ENCODE measurements at regions not wholly inside any gene's neighbourhood (a gene's known extent, or its start where the extent isn't known, plus 50 kb on each side); places are given as distances from the start of the nearest gene placed in this dataset.
"Not testable (repeated sequence)": the region's sequence is repeated elsewhere in the genome, so short reads cannot be mapped to it uniquely, and the experiment has no call there.

- not testable (repeated sequence) for H4K8ac ChIP-seq (ENCODE audit: low read length); DNase-seq; H2BK15ac ChIP-seq (ENCODE audit: low read depth, poor library complexity, severe bottlenecking); H3K4me3 ChIP-seq (ENCODE audit: insufficient read depth in 1 of 2, low read depth in 1 of 2, low read length in 2 of 2); H3K4me2 ChIP-seq (ENCODE audit: low read length, poor library complexity, severe bottlenecking); H3K18ac ChIP-seq (ENCODE audit: low read depth in 1 of 2, low read length in 2 of 2); H3K23ac ChIP-seq (ENCODE audit: low read length in 2 of 2); H4K91ac ChIP-seq (ENCODE audit: low read length); H2AK5ac ChIP-seq (ENCODE audit: low read length, severe bottlenecking); H2BK120ac ChIP-seq (ENCODE audit: low read depth, low read length); H3K27me3 ChIP-seq (ENCODE audit: control insufficient read depth in 1 of 2, insufficient read depth in 1 of 2, low read length in 2 of 2); H3K9ac ChIP-seq (ENCODE audit: low read length); H3K9me3 ChIP-seq (ENCODE audit: control insufficient read depth, low read length); H3K4me1 ChIP-seq (ENCODE audit: control insufficient read depth, insufficient read depth, low read depth, low read length); H2BK5ac ChIP-seq (ENCODE audit: low read depth, low read length, poor library complexity, severe bottlenecking); H2AFZ ChIP-seq (ENCODE audit: low read depth, low read length); H3K36me3 ChIP-seq (ENCODE audit: control insufficient read depth in 1 of 2, insufficient read depth in 2 of 2, low read depth in 1 of 2, low read length in 2 of 2); H3K27ac ChIP-seq (ENCODE audit: low read length, poor library complexity, severe bottlenecking); H3K14ac ChIP-seq (ENCODE audit: low read length in 2 of 2); H3K4ac ChIP-seq (ENCODE audit: low read depth in 1 of 2, low read length in 2 of 2); H3K79me1 ChIP-seq (replicated peaks; ENCODE audit: low read length, poor library complexity, severe bottlenecking); H2BK12ac ChIP-seq (ENCODE audit: low read length in 2 of 2)
- WGBS, result 68% methylated on average over 4 of the region's 6 CpGs
Measured at GRCh38 chr21:31819692-31820091, 53.1 kb upstream of the HUNK start.

- H3K4me1 ChIP-seq (ENCODE audit: control insufficient read depth, insufficient read depth, low read depth, low read length); H3K79me1 ChIP-seq (replicated peaks; ENCODE audit: low read length, poor library complexity, severe bottlenecking); H2BK12ac ChIP-seq (ENCODE audit: low read length in 2 of 2); H3K27ac ChIP-seq (ENCODE audit: low read length, poor library complexity, severe bottlenecking); H3K4me3 ChIP-seq (ENCODE audit: insufficient read depth in 1 of 2, low read depth in 1 of 2, low read length in 2 of 2); H3K4me2 ChIP-seq (ENCODE audit: low read length, poor library complexity, severe bottlenecking); H2AK5ac ChIP-seq (ENCODE audit: low read length, severe bottlenecking); H3K9me3 ChIP-seq (ENCODE audit: control insufficient read depth, low read length); H2AFZ ChIP-seq (ENCODE audit: low read depth, low read length); H2BK120ac ChIP-seq (ENCODE audit: low read depth, low read length); DNase-seq; H2BK15ac ChIP-seq (ENCODE audit: low read depth, poor library complexity, severe bottlenecking); H3K23ac ChIP-seq (ENCODE audit: low read length in 2 of 2); H3K36me3 ChIP-seq (ENCODE audit: control insufficient read depth in 1 of 2, insufficient read depth in 2 of 2, low read depth in 1 of 2, low read length in 2 of 2); H3K27me3 ChIP-seq (ENCODE audit: control insufficient read depth in 1 of 2, insufficient read depth in 1 of 2, low read length in 2 of 2); H3K14ac ChIP-seq (ENCODE audit: low read length in 2 of 2); H4K8ac ChIP-seq (ENCODE audit: low read length); H4K91ac ChIP-seq (ENCODE audit: low read length); H3K4ac ChIP-seq (ENCODE audit: low read depth in 1 of 2, low read length in 2 of 2); H3K18ac ChIP-seq (ENCODE audit: low read depth in 1 of 2, low read length in 2 of 2); H3K9ac ChIP-seq (ENCODE audit: low read length); H2BK5ac ChIP-seq (ENCODE audit: low read depth, low read length, poor library complexity, severe bottlenecking): not testable (repeated sequence)
- 100% methylated on average over 1 of the region's 3 CpGs for WGBS
Measured at GRCh38 chr21:31814356-31814755, 58.5 kb upstream of the HUNK start.

GRCh38 chr21:31813862-31814261 is 59.0 kb upstream of the HUNK start:
- no peak overlapping the region for H4K8ac ChIP-seq (ENCODE audit: low read length)
- no peak overlapping the region for H3K18ac ChIP-seq (ENCODE audit: low read depth in 1 of 2, low read length in 2 of 2)
- no peak overlapping the region for H3K4me2 ChIP-seq (ENCODE audit: low read length, poor library complexity, severe bottlenecking)
- no peak overlapping the region for H3K27ac ChIP-seq (ENCODE audit: low read length, poor library complexity, severe bottlenecking)
- H3K36me3 ChIP-seq (ENCODE audit: control insufficient read depth in 1 of 2, insufficient read depth in 2 of 2, low read depth in 1 of 2, low read length in 2 of 2), result no peaks in the 10 kb centered on the region
- DNase-seq, result no peak
- no peak overlapping the region for H4K91ac ChIP-seq (ENCODE audit: low read length)
- H3K4me3 ChIP-seq (ENCODE audit: insufficient read depth in 1 of 2, low read depth in 1 of 2, low read length in 2 of 2), result no peak overlapping the region
- H3K4ac ChIP-seq (ENCODE audit: low read depth in 1 of 2, low read length in 2 of 2), result no peak overlapping the region
- no peaks in the 10 kb centered on the region for H3K79me1 ChIP-seq (replicated peaks; ENCODE audit: low read length, poor library complexity, severe bottlenecking)
- H2BK5ac ChIP-seq (ENCODE audit: low read depth, low read length, poor library complexity, severe bottlenecking), result no peak overlapping the region
- H3K9me3 ChIP-seq (ENCODE audit: control insufficient read depth, low read length), result no peaks in the 10 kb centered on the region
- no peak overlapping the region for H2BK12ac ChIP-seq (ENCODE audit: low read length in 2 of 2)
- no peak overlapping the region for H3K23ac ChIP-seq (ENCODE audit: low read length in 2 of 2)
- no peak overlapping the region for H2AK5ac ChIP-seq (ENCODE audit: low read length, severe bottlenecking)
- no peak overlapping the region for H2BK120ac ChIP-seq (ENCODE audit: low read depth, low read length)
- no peak overlapping the region for H3K14ac ChIP-seq (ENCODE audit: low read length in 2 of 2)
- WGBS, result 100% methylated on average over 1 of the region's 1 CpG
- no peaks in the 10 kb centered on the region for H3K4me1 ChIP-seq (ENCODE audit: control insufficient read depth, insufficient read depth, low read depth, low read length)
- H2AFZ ChIP-seq (ENCODE audit: low read depth, low read length), result no peak overlapping the region
- no peaks in the 10 kb centered on the region for H3K27me3 ChIP-seq (ENCODE audit: control insufficient read depth in 1 of 2, insufficient read depth in 1 of 2, low read length in 2 of 2)
- H2BK15ac ChIP-seq (ENCODE audit: low read depth, poor library complexity, severe bottlenecking), result no peak overlapping the region
- H3K9ac ChIP-seq (ENCODE audit: low read length), result no peak overlapping the region

- Histone ChIP-seq H3K4ac (ENCODE audit: low read depth in 1 of 2, low read length in 2 of 2) (no peak overlapping the region), H3K4me1 (ENCODE audit: control insufficient read depth, insufficient read depth, low read depth, low read length) (no peaks in the 10 kb centered on the region)
Measured at GRCh38 chr21:31804008-31804394, 68.8 kb upstream of the HUNK start.

More at GRCh38 chr21:31804008-31804394, 68.8 kb upstream of the HUNK start:
- Histone ChIP-seq H3K36me3 (ENCODE audit: control insufficient read depth in 1 of 2, insufficient read depth in 2 of 2, low read depth in 1 of 2, low read length in 2 of 2) (no peaks in the 10 kb centered on the region), H4K8ac (ENCODE audit: low read length) (no peak overlapping the region), H3K79me1 (replicated peaks; ENCODE audit: low read length, poor library complexity, severe bottlenecking) (no peaks in the 10 kb centered on the region), H3K14ac (ENCODE audit: low read length in 2 of 2) (no peak overlapping the region), H3K9ac (ENCODE audit: low read length) (no peak overlapping the region), H3K27ac (ENCODE audit: low read length, poor library complexity, severe bottlenecking) (no peak overlapping the region), H3K9me3 (ENCODE audit: control insufficient read depth, low read length) (no peaks in the 10 kb centered on the region), H2BK5ac (ENCODE audit: low read depth, low read length, poor library complexity, severe bottlenecking) (no peak overlapping the region), H3K4me3 (ENCODE audit: insufficient read depth in 1 of 2, low read depth in 1 of 2, low read length in 2 of 2) (no peak overlapping the region), H4K91ac (ENCODE audit: low read length) (no peak overlapping the region), H2BK12ac (ENCODE audit: low read length in 2 of 2) (no peak overlapping the region), H3K18ac (ENCODE audit: low read depth in 1 of 2, low read length in 2 of 2) (no peak overlapping the region), H3K23ac (ENCODE audit: low read length in 2 of 2) (no peak overlapping the region), H3K27me3 (ENCODE audit: control insufficient read depth in 1 of 2, insufficient read depth in 1 of 2, low read length in 2 of 2) (peaks cover 0 to 10% of the 10 kb centered on the region in 2 experiments), H2BK120ac (ENCODE audit: low read depth, low read length) (no peak overlapping the region), H2AK5ac (ENCODE audit: low read length, severe bottlenecking) (no peak overlapping the region), H2BK15ac (ENCODE audit: low read depth, poor library complexity, severe bottlenecking) (no peak overlapping the region), H2AFZ (ENCODE audit: low read depth, low read length) (no peak overlapping the region), H3K4me2 (ENCODE audit: low read length, poor library complexity, severe bottlenecking) (no peak overlapping the region)
- no peak for DNase-seq
- 46% methylated on average over 4 of the region's 5 CpGs for WGBS

Data from mesenchymal stem cell (in vitro differentiated cells and primary cell).